ENCODE measurements at regions not wholly inside any gene's neighbourhood (a gene's known extent, or its start where the extent isn't known, plus 50 kb on each side); places are given as distances from the start of the nearest gene placed in this dataset.

GRCh38 chr7:12146813-12147212 lies 64.3 kb upstream of the TMEM106B start:
- Histone ChIP-seq H3K4me3 (no peak overlapping the region), H3K36me3 (replicated peaks in 1 of 2; ENCODE audit: insufficient read depth in 1 of 2, low read depth in 2 of 2) (no peaks in the 10 kb centered on the region), H3K27me3 (no peaks in the 10 kb centered on the region), H3K9me3 (no peaks in the 10 kb centered on the region), H3K4me1 (no peaks in the 10 kb centered on the region), H3K27ac (no peak overlapping the region)
- ATAC-seq (no peak), DNase-seq (no peak)
- intact Hi-C loops (cut with DNase I), result no loop called here
- no peak for TF ChIP-seq POLR2A (IDR thresholded peaks at IDR 0.05)
- WGBS, 2 donors, result 55 to 63% methylated on average over 2 of the region's 2 CpGs

GRCh38 chr7:12152196-12152918 lies 58.7 kb upstream of the TMEM106B start:
- no peaks in the 10 kb centered on the region for H3K36me3 ChIP-seq (replicated peaks in 1 of 2; ENCODE audit: insufficient read depth in 1 of 2, low read depth in 2 of 2)
- no peak for TF ChIP-seq CTCF (IDR thresholded peaks at IDR 0.05)
- no peak for TF ChIP-seq POLR2A (IDR thresholded peaks at IDR 0.05)
- no peaks in the 10 kb centered on the region for H3K9me3 ChIP-seq
- no peak overlapping the region for H3K27ac ChIP-seq
- intact Hi-C loops (cut with DNase I), result no loop called here
- WGBS, 2 donors, result 56 to 77% methylated on average over 5 of the region's 5 CpGs
- DNase-seq, result no peak
- H3K4me1 ChIP-seq, result no peaks in the 10 kb centered on the region
- H3K27me3 ChIP-seq, result no peaks in the 10 kb centered on the region
- ATAC-seq, result no peak
- no peak overlapping the region for H3K4me3 ChIP-seq

- no peaks in the 10 kb centered on the region for H3K9me3 ChIP-seq
- no peak overlapping the region for H3K27ac ChIP-seq
- no peaks in the 10 kb centered on the region for H3K27me3 ChIP-seq
- no peak overlapping the region for H3K4me3 ChIP-seq
- TF ChIP-seq CTCF (IDR thresholded peaks at IDR 0.05) (no peak), POLR2A (IDR thresholded peaks at IDR 0.05) (no peak)
- ATAC-seq (no peak), DNase-seq (no peak)
- no peaks in the 10 kb centered on the region for H3K36me3 ChIP-seq (replicated peaks in 1 of 2; ENCODE audit: insufficient read depth in 1 of 2, low read depth in 2 of 2)
- H3K4me1 ChIP-seq, result no peaks in the 10 kb centered on the region
- intact Hi-C loops (cut with DNase I), result no loop called here
- 67 to 82% methylated on average over 1 of the region's 1 CpG for WGBS, 2 donors
Measured at GRCh38 chr7:12154119-12154518, 57.0 kb upstream of the TMEM106B start.

- intact Hi-C loops (cut with DNase I), result no loop called here
- TF ChIP-seq CTCF (IDR thresholded peaks at IDR 0.05) (no peak), POLR2A (IDR thresholded peaks at IDR 0.05) (no peak)
- Histone ChIP-seq H3K36me3 (replicated peaks in 1 of 2; ENCODE audit: insufficient read depth in 1 of 2, low read depth in 2 of 2) (no peaks in the 10 kb centered on the region), H3K4me3 (no peak overlapping the region), H3K9me3 (no peaks in the 10 kb centered on the region), H3K4me1 (no peaks in the 10 kb centered on the region), H3K27me3 (no peaks in the 10 kb centered on the region), H3K27ac (no peak overlapping the region)
- no peak for ATAC-seq
- WGBS, 2 donors, result 24 to 71% methylated on average over 1 of the region's 1 CpG
- DNase-seq, result no peak
Measured at GRCh38 chr7:12157517-12157916, 53.6 kb upstream of the TMEM106B start.

- intact Hi-C loops (cut with DNase I), result no loop called here
- H3K36me3 ChIP-seq (replicated peaks in 1 of 2; ENCODE audit: insufficient read depth in 1 of 2, low read depth in 2 of 2), result no peaks in the 10 kb centered on the region
- no peaks in the 10 kb centered on the region for H3K27me3 ChIP-seq
- 36 to 62% methylated on average over 6 of the region's 6 CpGs for WGBS, 2 donors
- DNase-seq (no peak), ATAC-seq (no peak)
- no peaks in the 10 kb centered on the region for H3K4me1 ChIP-seq
- H3K9me3 ChIP-seq, result no peaks in the 10 kb centered on the region
- TF ChIP-seq CTCF (IDR thresholded peaks at IDR 0.05), result no peak
- TF ChIP-seq POLR2A (IDR thresholded peaks at IDR 0.05), result no peak
- no peak overlapping the region for H3K27ac ChIP-seq
- no peak overlapping the region for H3K4me3 ChIP-seq
Measured at GRCh38 chr7:12158334-12159060, 52.6 kb upstream of the TMEM106B start.
